ENCODE measurements at regions not wholly inside any gene's neighbourhood (a gene's known extent, or its start where the extent isn't known, plus 50 kb on each side); places are given as distances from the start of the nearest gene placed in this dataset.

DNA sequence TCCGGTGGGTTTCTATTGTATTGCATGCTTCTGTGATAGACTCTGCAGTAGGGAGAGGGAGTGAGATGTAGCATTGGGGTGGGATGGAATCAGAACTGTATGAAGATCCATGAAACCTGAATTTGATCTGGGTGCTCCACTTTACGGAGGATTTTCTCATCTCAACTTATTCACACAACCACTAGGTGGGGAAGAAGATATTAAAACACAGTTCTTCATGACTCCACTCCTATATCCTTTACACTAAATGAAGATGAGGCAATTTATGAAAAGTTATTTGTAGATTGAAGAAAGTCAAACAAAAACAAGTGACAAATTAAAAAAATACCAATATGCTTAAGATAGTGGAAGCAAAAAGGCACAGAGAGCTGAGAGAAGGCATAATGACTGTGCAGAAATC, 92.6 kb upstream of the PDGFD start:
- DNase-seq (ENCODE audit: low read depth) (peak; percentile 30), FAIRE-seq (no peak)
- TF ChIP-seq, protein P1, sequence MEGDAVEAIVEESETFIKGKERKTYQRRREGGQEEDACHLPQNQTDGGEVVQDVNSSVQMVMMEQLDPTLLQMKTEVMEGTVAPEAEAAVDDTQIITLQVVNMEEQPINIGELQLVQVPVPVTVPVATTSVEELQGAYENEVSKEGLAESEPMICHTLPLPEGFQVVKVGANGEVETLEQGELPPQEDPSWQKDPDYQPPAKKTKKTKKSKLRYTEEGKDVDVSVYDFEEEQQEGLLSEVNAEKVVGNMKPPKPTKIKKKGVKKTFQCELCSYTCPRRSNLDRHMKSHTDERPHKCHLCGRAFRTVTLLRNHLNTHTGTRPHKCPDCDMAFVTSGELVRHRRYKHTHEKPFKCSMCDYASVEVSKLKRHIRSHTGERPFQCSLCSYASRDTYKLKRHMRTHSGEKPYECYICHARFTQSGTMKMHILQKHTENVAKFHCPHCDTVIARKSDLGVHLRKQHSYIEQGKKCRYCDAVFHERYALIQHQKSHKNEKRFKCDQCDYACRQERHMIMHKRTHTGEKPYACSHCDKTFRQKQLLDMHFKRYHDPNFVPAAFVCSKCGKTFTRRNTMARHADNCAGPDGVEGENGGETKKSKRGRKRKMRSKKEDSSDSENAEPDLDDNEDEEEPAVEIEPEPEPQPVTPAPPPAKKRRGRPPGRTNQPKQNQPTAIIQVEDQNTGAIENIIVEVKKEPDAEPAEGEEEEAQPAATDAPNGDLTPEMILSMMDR (IDR thresholded peaks at IDR 0.05; ENCODE audit: insufficient read depth, low read length, severe bottlenecking), result peak; percentile 11
- H3K27me3 ChIP-seq (ENCODE audit: control insufficient read depth, insufficient read depth, low read length), result no peaks in the 10 kb centered on the region
- H3K4me3 ChIP-seq (ENCODE audit: low read depth, low read length), result no peak overlapping the region
- H3K36me3 ChIP-seq (ENCODE audit: control insufficient read depth, insufficient read depth, low read length), result no peaks in the 10 kb centered on the region

DNA sequence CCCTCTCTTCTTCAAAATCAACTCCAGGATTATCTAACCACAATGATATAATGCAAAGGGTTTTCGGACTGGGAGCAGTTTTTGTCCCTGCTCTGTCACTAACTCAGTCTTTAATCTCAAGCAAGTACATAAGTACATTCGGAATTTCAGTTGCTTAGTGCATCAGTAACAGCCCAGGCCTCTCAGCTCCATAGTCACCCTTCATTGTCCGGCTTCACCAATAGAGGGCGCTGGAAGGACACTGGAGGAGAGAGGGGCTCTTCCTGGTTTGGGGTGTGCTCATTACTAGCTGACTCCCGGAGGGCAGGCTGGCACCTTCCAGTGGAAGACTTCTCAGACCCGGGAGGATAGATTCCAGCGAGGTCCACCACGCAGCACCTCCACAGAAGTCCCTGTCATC, 90.4 kb upstream of the PDGFD start:
- Histone ChIP-seq H3K36me3 (ENCODE audit: control insufficient read depth, insufficient read depth, low read length) (no peaks in the 10 kb centered on the region), H3K27me3 (ENCODE audit: control insufficient read depth, insufficient read depth, low read length) (no peaks in the 10 kb centered on the region), H3K4me3 (ENCODE audit: low read depth, low read length) (no peak overlapping the region)
- peak; percentile 48 for DNase-seq (ENCODE audit: low read depth)
- TF ChIP-seq, protein P1 (IDR thresholded peaks at IDR 0.05; ENCODE audit: insufficient read depth, low read length, severe bottlenecking), result peak; percentile 85
- FAIRE-seq, result no peak

DNA sequence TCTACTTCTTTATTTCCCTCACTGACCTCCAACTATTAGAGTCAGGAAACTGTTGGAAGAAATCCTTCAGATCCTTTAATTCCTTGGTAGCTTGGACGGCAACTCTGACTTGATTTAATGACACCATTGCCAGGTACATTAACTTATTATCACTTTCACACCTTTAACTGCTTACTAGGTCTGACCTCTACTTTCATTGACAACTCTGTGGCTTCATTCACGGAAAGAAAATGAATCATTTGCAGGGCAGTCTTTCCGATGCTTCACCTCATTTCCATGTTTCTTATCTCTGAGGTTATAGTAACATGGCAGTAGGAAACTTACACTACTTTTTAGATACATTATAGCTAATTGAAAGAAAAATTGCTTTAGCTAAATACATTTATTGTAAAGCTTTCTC, 82.6 kb upstream of the PDGFD start:
- TF ChIP-seq, protein P1 (IDR thresholded peaks at IDR 0.05; ENCODE audit: insufficient read depth, low read length, severe bottlenecking), result no peak

DNA sequence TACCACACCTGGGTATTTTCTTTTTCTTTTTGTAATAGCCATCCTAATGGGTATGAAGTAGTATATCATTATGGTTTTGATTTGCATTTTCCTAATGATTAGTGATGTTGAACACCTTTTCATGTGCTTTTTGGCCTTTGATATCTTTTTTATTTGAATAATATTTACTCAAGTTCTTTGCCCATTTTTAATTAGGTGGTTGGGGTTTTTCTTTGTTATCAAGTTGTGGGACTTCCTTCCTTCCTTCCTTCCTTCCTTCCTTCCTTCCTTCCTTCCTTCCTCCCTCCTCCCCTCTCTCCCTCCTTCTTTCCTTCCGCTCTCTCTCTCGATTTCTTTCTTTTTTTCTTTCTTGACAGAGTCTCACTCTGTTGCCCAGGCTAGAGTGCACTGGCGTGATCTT, 75.0 kb upstream of the PDGFD start:
- FAIRE-seq (no peak), DNase-seq (ENCODE audit: low read depth) (no peak)
- Histone ChIP-seq H3K27me3 (ENCODE audit: control insufficient read depth, insufficient read depth, low read length) (no peaks in the 10 kb centered on the region), H3K36me3 (ENCODE audit: control insufficient read depth, insufficient read depth, low read length) (no peaks in the 10 kb centered on the region), H3K4me3 (ENCODE audit: low read depth, low read length) (no peak overlapping the region)
- TF ChIP-seq, protein P1 (IDR thresholded peaks at IDR 0.05; ENCODE audit: insufficient read depth, low read length, severe bottlenecking), result no peak

More for the DNA sequence above, 82.6 kb upstream of the PDGFD start:
- no peaks in the 10 kb centered on the region for H3K27me3 ChIP-seq (ENCODE audit: control insufficient read depth, insufficient read depth, low read length)
- H3K4me3 ChIP-seq (ENCODE audit: low read depth, low read length), result no peak overlapping the region
- FAIRE-seq, result no peak
- DNase-seq (ENCODE audit: low read depth), result no peak
- H3K36me3 ChIP-seq (ENCODE audit: control insufficient read depth, insufficient read depth, low read length), result no peaks in the 10 kb centered on the region

DNA sequence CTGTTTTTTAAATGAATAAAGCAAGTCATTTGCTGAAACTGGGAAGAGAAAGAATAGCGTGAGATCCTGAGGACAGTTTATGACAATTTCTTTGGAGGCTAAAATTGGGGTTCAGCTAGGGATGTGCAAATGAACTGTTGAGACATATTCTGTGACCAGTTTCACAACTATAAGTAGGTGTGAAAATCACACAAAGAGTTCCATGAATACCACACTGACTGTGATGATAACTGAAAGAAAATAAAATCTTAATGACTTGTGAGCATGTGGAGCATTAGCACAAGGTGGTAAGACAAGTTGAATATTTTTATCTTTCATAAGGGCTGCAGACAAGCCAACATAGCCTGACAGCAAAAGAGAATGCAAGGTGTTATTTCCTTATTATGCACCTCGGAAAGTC, 61.1 kb upstream of the PDGFD start:
- TF ChIP-seq, protein P1 (IDR thresholded peaks at IDR 0.05; ENCODE audit: insufficient read depth, low read length, severe bottlenecking), result no peak
- Histone ChIP-seq H3K4me3 (ENCODE audit: low read depth, low read length) (no peak overlapping the region), H3K27me3 (ENCODE audit: control insufficient read depth, insufficient read depth, low read length) (no peaks in the 10 kb centered on the region), H3K36me3 (ENCODE audit: control insufficient read depth, insufficient read depth, low read length) (no peaks in the 10 kb centered on the region)
- no peak for DNase-seq (ENCODE audit: low read depth)
- FAIRE-seq, result no peak

DNA sequence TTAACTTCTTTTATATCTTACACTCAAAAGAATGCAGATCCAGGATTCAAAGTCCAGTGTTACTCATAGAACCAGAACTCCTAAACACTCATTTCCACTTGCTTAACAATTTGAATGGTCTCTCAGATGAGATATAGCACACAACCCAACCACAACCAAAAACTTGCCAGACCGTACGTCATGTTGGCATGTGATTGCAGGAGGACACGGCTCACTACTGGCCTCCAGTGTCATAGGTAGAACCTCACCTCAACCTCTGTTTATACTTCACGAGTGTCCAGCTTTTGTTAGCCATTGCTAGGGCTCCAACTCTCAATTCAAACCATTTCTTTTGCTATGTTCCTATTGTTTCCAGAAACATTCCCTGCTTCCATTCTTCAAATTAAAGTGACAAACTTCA, 58.5 kb upstream of the PDGFD start:
- TF ChIP-seq, protein P1 (IDR thresholded peaks at IDR 0.05; ENCODE audit: insufficient read depth, low read length, severe bottlenecking), result no peak
- Histone ChIP-seq H3K27me3 (ENCODE audit: control insufficient read depth, insufficient read depth, low read length) (no peaks in the 10 kb centered on the region), H3K36me3 (ENCODE audit: control insufficient read depth, insufficient read depth, low read length) (no peaks in the 10 kb centered on the region), H3K4me3 (ENCODE audit: low read depth, low read length) (no peak overlapping the region)
- FAIRE-seq (no peak), DNase-seq (ENCODE audit: low read depth) (no peak)

All from bronchial epithelial cell (primary cell).